ENCODE measurements at regions not wholly inside any gene's neighbourhood (a gene's known extent, or its start where the extent isn't known, plus 50 kb on each side); places are given as distances from the start of the nearest gene placed in this dataset.

DNA sequence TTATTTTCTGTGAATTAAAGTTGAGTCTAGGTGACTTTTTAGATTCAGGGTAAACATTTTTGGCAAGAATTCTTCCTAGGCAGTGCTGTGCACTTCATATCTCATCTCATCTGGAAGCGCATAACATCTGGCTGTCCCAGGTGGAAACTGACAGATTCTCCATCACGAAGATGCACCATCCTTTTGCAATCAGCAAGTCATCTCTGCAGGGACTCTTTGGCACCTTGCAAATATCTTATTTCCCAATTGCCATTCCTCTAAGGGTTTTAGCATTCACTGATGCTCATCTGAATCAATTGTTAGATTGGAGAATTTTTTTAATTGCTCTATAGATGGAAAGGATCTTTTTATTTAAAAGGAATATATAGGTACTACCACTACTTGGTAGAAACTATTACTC is 282.7 kb upstream of the ATP10A start:
- Histone ChIP-seq H3K27me3 (replicated peaks in 1 of 7) (peaks cover 0 to 13% (median 0%) of the 10 kb centered on the region in 7 donors), H3K36me3 (no peaks in the 10 kb centered on the region), H3K4me3 (no peak overlapping the region), H3K27ac (no peak overlapping the region), H3K9me3 (peaks cover 0 to 14% (median 0%) of the 10 kb centered on the region in 8 donors), H3K4me1 (no peaks in the 10 kb centered on the region)
- 78 to 89% (median 85%) methylated on average over 2 of the region's 2 CpGs for WGBS, 5 donors
- intact Hi-C loops (cut with DNase I; ENCODE audit: low total_unique reads), result no loop called here
- no peak for DNase-seq
- TF ChIP-seq POLR2A (IDR thresholded peaks at IDR 0.05) (no peak), POLR2AphosphoS5 (IDR thresholded peaks at IDR 0.05) (no peak)
- TF ChIP-seq, protein P1, sequence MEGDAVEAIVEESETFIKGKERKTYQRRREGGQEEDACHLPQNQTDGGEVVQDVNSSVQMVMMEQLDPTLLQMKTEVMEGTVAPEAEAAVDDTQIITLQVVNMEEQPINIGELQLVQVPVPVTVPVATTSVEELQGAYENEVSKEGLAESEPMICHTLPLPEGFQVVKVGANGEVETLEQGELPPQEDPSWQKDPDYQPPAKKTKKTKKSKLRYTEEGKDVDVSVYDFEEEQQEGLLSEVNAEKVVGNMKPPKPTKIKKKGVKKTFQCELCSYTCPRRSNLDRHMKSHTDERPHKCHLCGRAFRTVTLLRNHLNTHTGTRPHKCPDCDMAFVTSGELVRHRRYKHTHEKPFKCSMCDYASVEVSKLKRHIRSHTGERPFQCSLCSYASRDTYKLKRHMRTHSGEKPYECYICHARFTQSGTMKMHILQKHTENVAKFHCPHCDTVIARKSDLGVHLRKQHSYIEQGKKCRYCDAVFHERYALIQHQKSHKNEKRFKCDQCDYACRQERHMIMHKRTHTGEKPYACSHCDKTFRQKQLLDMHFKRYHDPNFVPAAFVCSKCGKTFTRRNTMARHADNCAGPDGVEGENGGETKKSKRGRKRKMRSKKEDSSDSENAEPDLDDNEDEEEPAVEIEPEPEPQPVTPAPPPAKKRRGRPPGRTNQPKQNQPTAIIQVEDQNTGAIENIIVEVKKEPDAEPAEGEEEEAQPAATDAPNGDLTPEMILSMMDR (IDR thresholded peaks at IDR 0.05 in 8 of 11, conservative IDR thresholded peaks at IDR 0.05 in 3 of 11), result no peak

DNA sequence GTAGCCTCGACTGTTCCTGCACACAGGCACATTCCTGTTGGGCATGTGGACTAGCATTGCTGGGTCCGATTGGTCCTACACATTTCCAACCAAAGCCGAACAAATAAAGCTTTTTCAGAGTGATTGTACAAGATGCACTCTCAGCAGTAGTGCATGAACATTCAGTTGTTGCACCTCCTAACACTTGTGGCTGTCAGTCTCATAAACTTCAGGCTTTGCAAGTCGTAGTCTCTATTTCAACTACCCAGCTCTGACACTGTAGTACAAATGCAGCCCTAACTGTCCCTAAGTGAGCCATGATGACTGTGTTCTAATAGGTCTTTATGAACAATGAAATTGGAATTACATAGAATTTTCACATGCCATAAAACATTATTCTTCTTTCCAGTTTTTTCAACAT is 281.7 kb upstream of the ATP10A start:
- intact Hi-C loops (cut with DNase I; ENCODE audit: low total_unique reads), result no loop called here
- no peak overlapping the region for H3K4me3 ChIP-seq
- peaks cover 0 to 13% (median 0%) of the 10 kb centered on the region in 7 donors for H3K27me3 ChIP-seq (replicated peaks in 1 of 7)
- no peak for DNase-seq
- no peak overlapping the region for H3K27ac ChIP-seq
- H3K9me3 ChIP-seq, result peaks cover 0 to 6% (median 0%) of the 10 kb centered on the region in 8 donors
- H3K36me3 ChIP-seq, result no peaks in the 10 kb centered on the region
- WGBS, 5 donors, result 69 to 82% (median 76%) methylated on average over 4 of the region's 4 CpGs
- TF ChIP-seq POLR2AphosphoS5 (IDR thresholded peaks at IDR 0.05) (no peak), POLR2A (IDR thresholded peaks at IDR 0.05) (no peak)
- TF ChIP-seq, protein P1 (IDR thresholded peaks at IDR 0.05 in 8 of 11, conservative IDR thresholded peaks at IDR 0.05 in 3 of 11), result no peak
- H3K4me1 ChIP-seq, result no peaks in the 10 kb centered on the region

DNA sequence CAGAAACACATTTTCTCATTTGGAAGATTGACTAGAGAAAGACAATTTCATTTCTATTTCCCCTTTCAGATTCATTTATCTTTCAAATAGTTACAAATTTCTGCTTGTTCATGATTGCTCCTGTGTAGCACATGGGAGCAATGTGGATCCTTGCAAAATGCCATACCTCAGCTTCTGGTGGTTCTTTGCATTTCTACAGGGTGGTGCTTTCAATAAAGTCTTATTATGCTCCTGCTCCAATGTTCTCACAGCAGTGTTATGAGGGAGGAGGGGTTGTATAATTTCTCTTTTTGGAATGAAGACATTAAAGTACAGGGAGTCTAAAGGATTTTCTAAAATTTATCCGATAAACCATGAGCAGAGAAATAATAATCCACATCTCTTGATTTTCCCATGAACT is 280.1 kb upstream of the ATP10A start:
- 91 to 96% (median 92%) methylated on average over 1 of the region's 1 CpG for WGBS, 5 donors
- intact Hi-C loops (cut with DNase I; ENCODE audit: low total_unique reads), result no loop called here
- Histone ChIP-seq H3K4me1 (no peaks in the 10 kb centered on the region), H3K27me3 (replicated peaks in 1 of 7) (peaks cover 0 to 11% (median 0%) of the 10 kb centered on the region in 7 donors), H3K36me3 (no peaks in the 10 kb centered on the region), H3K4me3 (no peak overlapping the region), H3K9me3 (no peaks in the 10 kb centered on the region), H3K27ac (no peak overlapping the region)
- no peak for DNase-seq
- no peak for TF ChIP-seq POLR2AphosphoS5 (IDR thresholded peaks at IDR 0.05)
- TF ChIP-seq, protein P1 (IDR thresholded peaks at IDR 0.05 in 8 of 11, conservative IDR thresholded peaks at IDR 0.05 in 3 of 11), result no peak
- TF ChIP-seq POLR2A (IDR thresholded peaks at IDR 0.05), result no peak

DNA sequence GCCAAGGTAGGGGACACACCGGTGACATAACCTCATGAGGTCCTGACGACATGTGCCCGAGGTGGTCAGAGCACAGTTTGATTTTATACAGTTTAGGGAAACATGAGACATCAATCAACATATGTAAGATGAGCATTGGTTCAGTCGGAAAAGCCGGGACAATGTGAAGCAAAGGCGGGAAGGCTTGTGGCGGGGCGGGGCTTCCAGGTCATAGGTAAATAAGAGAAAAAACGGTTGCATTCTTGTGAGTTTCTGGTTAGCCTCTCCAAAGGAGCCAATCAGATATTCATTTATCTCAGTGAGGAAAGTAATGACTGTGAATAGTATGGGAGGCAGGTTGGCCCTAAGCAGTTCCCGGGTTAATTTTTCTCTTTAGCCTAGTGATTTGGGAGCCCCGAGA is 271.7 kb upstream of the ATP10A start:
- Histone ChIP-seq H3K27ac (no peak overlapping the region), H3K4me3 (no peak overlapping the region), H3K27me3 (replicated peaks in 1 of 7) (peaks cover 0 to 19% (median 0%) of the 10 kb centered on the region in 7 donors), H3K4me1 (no peaks in the 10 kb centered on the region), H3K9me3 (no peaks in the 10 kb centered on the region), H3K36me3 (no peaks in the 10 kb centered on the region)
- intact Hi-C loops (cut with DNase I; ENCODE audit: low total_unique reads), result no loop called here
- 73 to 87% (median 81%) methylated on average over 11 of the region's 11 CpGs for WGBS, 5 donors
- no peak for DNase-seq
- TF ChIP-seq POLR2AphosphoS5 (IDR thresholded peaks at IDR 0.05) (no peak), POLR2A (IDR thresholded peaks at IDR 0.05) (no peak)
- TF ChIP-seq, protein P1 (IDR thresholded peaks at IDR 0.05 in 8 of 11, conservative IDR thresholded peaks at IDR 0.05 in 3 of 11), result no peak
